PC-9 (cell line): ENCODE measurements at regions not wholly inside any gene's neighbourhood (a gene's known extent, or its start where the extent isn't known, plus 50 kb on each side); places are given as distances from the start of the nearest gene placed in this dataset.

ENCODE experiments used
- BruUV-seq: library from RNA; stranded (reverse); fragments of 400-500 nt; replicated peaks from 2 replicates; lab custom pipeline; 2021; lab: Mats Ljungman, UMichigan
- CTCF ChIA-PET: fragments of 300-600 bp; sonication (Branson Sonifier 250); formaldehyde crosslinking; loops from one replicate; lab custom pipeline; 2022; ENCODE audit warnings: antibody characterized with exemption; lab: Charles Lee
- POLR2A ChIA-PET: fragments of 300-600 bp; sonication (Branson Sonifier 250); formaldehyde crosslinking; loops from one replicate; lab custom pipeline; 2022; ENCODE audit warnings: antibody characterized with exemption; ENCODE audit not compliant: unreplicated experiment; lab: Charles Lee
- DNase-seq, 2 experiments: peaks; one replicate each; pipeline versions ENCODE4 v3.0.0 to v3.0.0-alpha.2; 2015 to 2022; ENCODE audit warnings: mixed read lengths in 1 of 2
- H2AFZ ChIP-seq: fragments of 200-600 bp; sonication (generic); 2 replicates; pipeline ENCODE4 v1.8.1; 2017; ENCODE audit warnings: antibody characterized with exemption
- H3F3A ChIP-seq: fragments of 200-600 bp; sonication (generic); 2 replicates; pipeline ENCODE4 v1.8.1; 2017; ENCODE audit warnings: antibody characterized with exemption, mild to moderate bottlenecking, low read depth; ENCODE audit not compliant: insufficient read depth
- H3K27ac ChIP-seq: fragments of 200-600 bp; sonication (generic); 2 replicates; pipeline ENCODE4 v1.6.1; 2016; ENCODE audit warnings: mixed run types
- H3K27me3 ChIP-seq: fragments of 200-600 bp; sonication (generic); 2 replicates; pipeline ENCODE4 v1.6.1; 2016; ENCODE audit warnings: low read depth, mixed run types; ENCODE audit not compliant: insufficient read depth
- H3K36me3 ChIP-seq: fragments of 200-600 bp; sonication (generic); 2 replicates; pipeline ENCODE4 v1.6.1; 2016; ENCODE audit warnings: low read depth, mixed run types
- H3K4me1 ChIP-seq: fragments of 200-600 bp; sonication (generic); replicated peaks from 2 replicates; pipeline ENCODE4 v1.6.1; 2016; ENCODE audit warnings: mixed run types; ENCODE audit not compliant: insufficient read depth
- H3K4me2 ChIP-seq: fragments of 200-600 bp; sonication (generic); 2 replicates; pipeline ENCODE4 v1.6.1; 2017; ENCODE audit warnings: mixed run types
- H3K4me3 ChIP-seq: fragments of 200-600 bp; sonication (generic); 2 replicates; pipeline ENCODE4 v1.6.1; 2016; ENCODE audit warnings: mixed run types
- H3K79me2 ChIP-seq: fragments of 200-600 bp; sonication (generic); 2 replicates; pipeline ENCODE4 v1.6.1; 2017; ENCODE audit warnings: low read depth, mixed run types
- H3K9me2 ChIP-seq: fragments of 200-600 bp; sonication (generic); 2 replicates; pipeline ENCODE4 v1.8.1; 2017; ENCODE audit warnings: mild to moderate bottlenecking; ENCODE audit not compliant: insufficient read depth
- H3K9me3 ChIP-seq: fragments of 200-600 bp; sonication (generic); 2 replicates; pipeline ENCODE4 v1.8.1; 2016; ENCODE audit warnings: low read depth; ENCODE audit not compliant: insufficient read depth
- H4K20me1 ChIP-seq: fragments of 200-600 bp; sonication (generic); 2 replicates; pipeline ENCODE4 v1.8.1; 2017; ENCODE audit not compliant: insufficient read depth
- CTCF ChIP-seq: fragments of 200-600 bp; sonication (generic); conservative IDR thresholded peaks from 2 replicates; pipeline ENCODE4 v1.6.1; 2017; ENCODE audit warnings: mixed run types, antibody characterized with exemption, mild to moderate bottlenecking, moderate library complexity
- EZH2 ChIP-seq: fragments of 200-600 bp; sonication (generic); IDR thresholded peaks from 2 replicates; pipeline ENCODE4 v1.8.0; 2017; ENCODE audit warnings: antibody characterized with exemption, low read depth
- intact Hi-C: fragments of 100-400 bp; cut with micrococcal nuclease; formaldehyde crosslinking; loops from one replicate; pipeline ENCODE4 v1.10.0; 2022; ENCODE audit not compliant: unreplicated experiment

GRCh38 chr5:106092455-106092854, 1578.3 kb downstream of the EFNA5 start:
- no peak overlapping the region for H3K4me3 ChIP-seq
- H2AFZ ChIP-seq, result no peak overlapping the region
- ChIA-PET CTCF (no interaction called here), POLR2A (no interaction called here)
- no peak overlapping the region for H3K4me2 ChIP-seq
- H3K27me3 ChIP-seq, result no peaks in the 10 kb centered on the region
- DNase-seq, result no peak
- intact Hi-C loops, result no loop called here
- no peaks in the 10 kb centered on the region for H4K20me1 ChIP-seq
- H3K79me2 ChIP-seq, result no peaks in the 10 kb centered on the region
- H3K4me1 ChIP-seq, result peaks cover 19% of the 10 kb centered on the region
- no peak overlapping the region for H3K27ac ChIP-seq
- TF ChIP-seq EZH2, result no peak
- TF ChIP-seq CTCF, result no peak
- no TSS peak for BruUV-seq
- H3K36me3 ChIP-seq, result no peaks in the 10 kb centered on the region
- no peaks in the 10 kb centered on the region for H3F3A ChIP-seq
- H3K9me2 ChIP-seq, result no peaks in the 10 kb centered on the region
- H3K9me3 ChIP-seq, result no peaks in the 10 kb centered on the region; the same call in 1 of the 2 replicates

GRCh38 chr5:106089073-106089472, 1581.7 kb downstream of the EFNA5 start:
- Histone ChIP-seq H2AFZ (no peak overlapping the region), H3K4me2 (no peak overlapping the region), H3K27ac (no peak overlapping the region), H4K20me1 (no peaks in the 10 kb centered on the region), H3K9me2 (no peaks in the 10 kb centered on the region), H3K4me1 (peaks cover 12% of the 10 kb centered on the region), H3K36me3 (no peaks in the 10 kb centered on the region), H3K9me3 (no peaks in the 10 kb centered on the region), H3K79me2 (no peaks in the 10 kb centered on the region), H3F3A (no peaks in the 10 kb centered on the region), H3K4me3 (no peak overlapping the region), H3K27me3 (no peaks in the 10 kb centered on the region)
- DNase-seq, result no peak
- no TSS peak for BruUV-seq
- POLR2A ChIA-PET, result no interaction called here
- intact Hi-C loops, result no loop called here
- CTCF ChIA-PET, result no interaction called here
- TF ChIP-seq EZH2 (no peak), CTCF (no peak)

DNA sequence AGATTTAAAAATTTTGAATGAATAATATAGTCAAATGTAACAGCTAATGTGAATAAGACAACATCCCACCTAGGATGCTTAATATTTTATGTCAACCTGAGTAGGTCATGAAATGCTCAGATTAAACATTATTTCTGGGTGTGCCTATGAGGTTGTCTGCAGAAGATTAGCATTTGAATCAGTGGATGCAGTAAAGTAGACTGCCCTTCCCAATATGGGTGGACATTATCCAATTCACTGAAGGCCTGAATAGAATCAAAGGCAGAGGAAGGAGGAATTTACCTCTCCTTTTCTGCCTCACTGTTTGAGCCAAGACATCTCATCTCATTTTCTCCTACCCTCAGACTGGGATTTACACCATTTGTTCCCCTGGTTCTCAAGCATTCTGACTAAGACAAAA, 1582.3 kb downstream of the EFNA5 start:
- Histone ChIP-seq H3K36me3 (no peaks in the 10 kb centered on the region), H3K4me3 (no peak overlapping the region), H3K9me3 (no peaks in the 10 kb centered on the region), H3K79me2 (no peaks in the 10 kb centered on the region), H3K27me3 (no peaks in the 10 kb centered on the region), H3K4me2 (no peak overlapping the region), H3F3A (no peaks in the 10 kb centered on the region), H3K4me1 (peaks cover 6% of the 10 kb centered on the region; the same call in 1 of the 2 replicates), H4K20me1 (no peaks in the 10 kb centered on the region), H2AFZ (no peak overlapping the region), H3K27ac (no peak overlapping the region), H3K9me2 (no peaks in the 10 kb centered on the region)
- intact Hi-C loops, result no loop called here
- ChIA-PET CTCF (no interaction called here), POLR2A (no interaction called here)
- TF ChIP-seq CTCF (no peak), EZH2 (no peak)
- BruUV-seq, result no TSS peak
- DNase-seq, result no peak
